Natural killer cell treated with Interleukin-12 subunit alpha and Interleukin-12 subunit beta and Interleukin-15 and Interleukin-18, amount 100 ng/mL, for 72 hours (primary cell): ENCODE measurements at regions not wholly inside any gene's neighbourhood (a gene's known extent, or its start where the extent isn't known, plus 50 kb on each side); places are given as distances from the start of the nearest gene placed in this dataset.

Experiments used
- ATAC-seq, 2 donors: fragments of 150-1000 bp; cut with Tn5 transposase in 1 of 2; sonication (Bioruptor Pico), chemical (Tn5 transposase) in 1 of 2; 2 replicates each; pipeline ENCODE4 v1.10.0; 2021
- DNase-seq: peaks from one replicate; pipeline ENCODE4 v3.0.0; 2022; ENCODE audit warnings: low spot score
- H3K27ac Mint-ChIP-seq, 2 donors: 1 replicate in 1 of 2; 2 replicates in 1 of 2; pipeline ENCODE4 v1.8.0; 2022; ENCODE audit warnings: mixed read lengths in 2 of 2, mild to moderate bottlenecking in 1 of 2, moderate library complexity in 1 of 2
- H3K27me3 Mint-ChIP-seq, 2 donors: 1 replicate in 1 of 2; 2 replicates in 1 of 2; pipeline ENCODE4 v1.8.0; 2022; ENCODE audit warnings: mixed read lengths in 2 of 2
- H3K36me3 Mint-ChIP-seq: one replicate; pipeline ENCODE4 v1.8.0; 2022; ENCODE audit warnings: mixed read lengths
- H3K4me1 Mint-ChIP-seq, 2 donors: 1 replicate in 1 of 2; 2 replicates in 1 of 2; pipeline ENCODE4 v1.8.0; 2022; ENCODE audit warnings: low read depth in 2 of 2, mixed read lengths in 2 of 2, mild to moderate bottlenecking in 1 of 2
- H3K4me3 Mint-ChIP-seq: one replicate; pipeline ENCODE4 v1.8.0; 2022; ENCODE audit warnings: mixed read lengths
- H3K9me3 Mint-ChIP-seq: 2 replicates; pipeline ENCODE4 v1.8.0; 2022; ENCODE audit warnings: mixed read lengths

DNA sequence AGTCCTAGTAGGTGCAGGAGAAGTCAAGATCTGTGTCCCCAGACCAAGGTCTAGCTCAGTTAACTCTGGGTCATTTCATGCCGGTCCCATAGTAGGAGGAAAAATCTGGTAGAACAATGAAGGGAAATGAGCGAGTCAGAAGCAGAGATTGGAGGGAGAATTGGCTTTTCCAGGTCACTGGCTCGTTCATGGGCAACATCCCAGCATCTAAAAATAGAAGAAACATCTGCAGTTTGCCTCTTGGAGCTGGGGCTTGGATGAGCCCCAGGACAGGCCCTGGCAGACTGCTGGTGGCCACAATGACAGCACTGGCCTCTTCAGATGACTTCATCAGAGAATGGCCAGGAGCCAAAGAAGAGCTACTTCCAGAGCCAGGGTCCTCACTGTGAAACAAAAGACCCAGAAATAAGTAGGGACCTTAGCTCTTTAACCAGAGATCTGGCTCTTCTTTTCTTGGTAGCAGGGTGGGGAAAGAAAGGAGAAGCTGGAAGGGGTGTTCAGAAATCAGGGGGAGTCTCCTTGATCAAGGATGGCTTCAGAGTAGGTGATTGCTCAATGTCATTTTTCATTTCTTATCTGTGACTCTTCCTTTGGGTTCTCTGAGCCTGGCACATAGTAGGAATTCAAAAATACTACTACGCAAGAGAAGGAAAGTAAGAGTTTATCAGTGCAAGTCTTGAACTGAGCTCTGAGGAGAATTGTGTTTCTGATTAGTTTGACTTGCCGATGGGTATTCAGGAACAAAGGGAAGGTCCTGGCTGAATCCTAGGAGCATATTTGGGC, 102.6 kb downstream of the TMPRSS5 start:
- Mint-ChIP-seq H3K9me3 (no peaks in the 10 kb centered on the region), H3K4me3 (no peak overlapping the region), H3K27ac (no peak overlapping the region), H3K27me3 (peaks cover 38 to 72% of the 10 kb centered on the region in 2 donors), H3K4me1 (no peaks in the 10 kb centered on the region), H3K36me3 (peaks cover 8% of the 10 kb centered on the region)
- ATAC-seq (no peak), DNase-seq (no peak)

DNA sequence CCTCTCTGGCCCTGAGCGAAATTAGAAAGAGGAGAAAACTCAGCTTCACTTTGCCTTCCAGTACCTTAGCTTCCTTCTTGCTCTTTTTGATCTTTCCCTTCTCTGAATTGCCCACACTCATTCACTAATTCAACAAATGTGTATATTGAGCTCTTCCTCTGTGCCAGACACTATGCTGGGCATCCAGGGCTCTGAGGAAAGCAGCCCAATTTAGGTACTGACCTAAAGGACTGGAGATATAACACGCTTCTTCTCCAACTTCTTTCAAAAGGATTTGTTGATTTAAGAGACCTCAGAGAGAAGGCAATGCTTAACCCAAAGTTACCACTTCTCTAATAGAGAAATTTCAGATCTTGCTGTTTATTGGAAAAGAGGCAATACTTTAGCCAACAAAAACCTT, 103.6 kb downstream of the TMPRSS5 start:
- Mint-ChIP-seq H3K4me1 (no peaks in the 10 kb centered on the region), H3K27ac (no peak overlapping the region), H3K36me3 (peaks cover 8% of the 10 kb centered on the region), H3K9me3 (no peaks in the 10 kb centered on the region), H3K4me3 (no peak overlapping the region), H3K27me3 (peaks cover 44 to 82% of the 10 kb centered on the region in 2 donors)
- ATAC-seq (no peak), DNase-seq (no peak)

DNA sequence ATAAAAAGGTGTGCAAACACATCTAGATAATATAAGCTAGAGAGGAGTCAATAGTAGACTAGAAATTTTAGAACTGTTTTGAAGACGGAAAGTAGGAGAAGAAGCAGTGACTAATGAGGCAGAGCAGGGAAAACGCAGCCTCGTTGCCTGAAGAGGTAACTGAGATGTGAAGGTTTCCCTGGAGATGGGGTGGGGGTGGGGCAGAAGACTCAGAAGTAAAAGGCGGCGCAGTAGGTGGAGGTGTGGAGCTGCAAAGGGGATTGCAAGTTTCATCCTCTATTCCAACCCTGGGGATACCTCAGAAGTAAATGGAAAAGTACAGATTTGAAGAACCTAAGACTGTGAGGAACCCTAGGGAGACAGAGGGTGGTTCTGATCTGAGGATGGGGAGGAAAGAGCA, 109.5 kb downstream of the TMPRSS5 start:
- H3K4me3 Mint-ChIP-seq = no peak overlapping the region
- DNase-seq = no peak
- ATAC-seq = no peak
- H3K9me3 Mint-ChIP-seq = peaks cover 7% of the 10 kb centered on the region
- H3K27me3 Mint-ChIP-seq = peaks cover 45 to 69% of the 10 kb centered on the region in 2 donors
- H3K36me3 Mint-ChIP-seq = peaks cover 9% of the 10 kb centered on the region
- H3K4me1 Mint-ChIP-seq = peaks cover 13 to 16% of the 10 kb centered on the region in 2 donors
- no peak overlapping the region for H3K27ac Mint-ChIP-seq

DNA sequence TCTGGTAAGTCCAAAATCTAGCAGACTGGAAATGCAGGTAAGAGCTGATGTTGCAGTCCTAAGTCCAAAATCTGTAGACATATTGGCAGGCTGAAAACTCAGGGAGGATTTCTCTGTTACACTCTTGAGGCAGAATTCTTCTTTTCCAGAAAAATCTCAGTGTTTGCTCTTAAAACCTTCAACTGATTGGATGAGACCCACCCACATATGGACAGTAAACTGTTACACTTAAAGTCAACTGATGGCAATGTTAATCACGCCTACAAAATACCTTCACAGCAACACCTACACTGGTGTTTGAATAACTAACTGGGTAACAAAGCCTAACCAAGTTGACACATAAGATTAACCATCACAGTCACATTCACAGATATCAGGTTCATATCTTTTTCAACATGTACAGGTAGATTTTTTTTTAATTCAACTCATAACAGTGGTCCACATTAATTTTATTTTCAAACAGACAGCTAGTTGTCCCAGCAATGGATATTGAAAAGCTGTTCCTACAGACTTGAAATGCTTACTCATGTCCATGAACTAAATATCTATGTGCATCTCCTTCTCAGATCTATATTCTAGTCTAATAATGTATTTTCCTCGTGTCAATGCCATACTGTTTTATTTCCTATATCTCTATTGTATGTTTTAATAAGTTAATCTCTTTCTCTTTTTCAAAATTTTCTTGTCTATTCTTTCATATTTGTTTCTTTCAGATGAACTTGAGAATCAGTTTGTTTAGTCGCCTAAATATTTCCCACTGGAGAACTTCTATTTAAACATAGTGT, 110.1 kb downstream of the TMPRSS5 start:
- ATAC-seq (no peak), DNase-seq (no peak)
- Mint-ChIP-seq H3K4me3 (no peak overlapping the region), H3K27me3 (peaks cover 45 to 69% of the 10 kb centered on the region in 2 donors), H3K9me3 (peaks cover 7% of the 10 kb centered on the region), H3K27ac (no peak overlapping the region), H3K36me3 (peaks cover 9% of the 10 kb centered on the region), H3K4me1 (peaks cover 13 to 17% of the 10 kb centered on the region in 2 donors)

DNA sequence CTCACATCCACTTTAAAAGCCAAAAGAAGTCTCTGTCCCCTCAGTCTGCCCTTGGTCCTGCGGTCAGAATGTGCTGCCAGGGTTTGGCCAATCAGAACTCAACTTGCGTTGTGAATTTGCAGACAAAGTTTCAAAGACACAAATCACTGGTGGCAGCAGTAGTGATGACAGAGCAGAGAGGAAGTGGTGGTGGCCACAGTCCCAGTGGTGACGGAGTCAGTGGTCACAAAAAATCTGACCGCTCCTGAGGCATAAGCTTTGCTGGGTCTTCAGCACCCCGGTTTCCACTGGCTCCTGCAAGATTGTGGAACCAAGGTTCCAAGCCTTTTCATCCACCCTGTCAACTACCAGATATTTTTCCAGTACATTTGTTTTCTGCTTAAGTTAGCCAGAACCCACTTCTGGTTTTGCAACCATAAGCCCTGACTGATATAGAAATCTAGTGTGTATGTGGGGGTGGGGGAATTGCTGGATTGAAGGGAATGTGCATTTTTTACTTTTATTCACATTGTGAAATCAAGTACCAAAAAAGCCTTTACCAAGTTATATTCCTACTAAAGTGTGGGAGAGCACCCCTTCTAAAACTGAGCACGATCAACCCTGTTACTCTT, 112.3 kb downstream of the TMPRSS5 start:
- peak overlapping the region; percentile 1 to 4 for H3K27ac Mint-ChIP-seq
- peaks cover 7% of the 10 kb centered on the region for H3K9me3 Mint-ChIP-seq
- peak overlapping the region; percentile 54 for H3K4me3 Mint-ChIP-seq

DNA sequence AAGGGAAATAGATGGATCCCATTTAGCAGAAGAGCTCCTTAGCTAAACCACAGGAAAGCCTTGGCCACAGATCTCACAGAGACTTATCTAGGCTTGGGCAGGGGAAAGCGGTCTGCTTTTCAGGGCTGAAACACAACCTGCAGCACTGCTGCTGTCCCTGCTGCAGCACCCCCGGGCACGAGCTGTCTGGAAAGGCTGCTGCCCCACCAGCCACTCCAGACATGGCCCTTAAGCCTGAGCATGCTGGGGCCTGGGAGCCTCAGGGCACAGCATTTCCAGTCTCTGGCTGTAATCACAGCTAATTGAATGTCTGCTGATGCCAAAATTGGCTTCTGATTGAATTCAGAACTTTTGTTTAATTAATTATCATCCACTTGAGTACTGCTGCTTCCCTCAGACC, 115.0 kb downstream of the TMPRSS5 start:
- Mint-ChIP-seq H3K27ac (no peak overlapping the region), H3K4me1 (peaks cover 13 to 32% of the 10 kb centered on the region in 2 donors), H3K36me3 (peaks cover 3% of the 10 kb centered on the region), H3K4me3 (no peak overlapping the region), H3K27me3 (peaks cover 26 to 28% of the 10 kb centered on the region in 2 donors), H3K9me3 (peaks cover 3% of the 10 kb centered on the region)
- no peak for ATAC-seq
- no peak for DNase-seq

More for the DNA sequence above, 112.3 kb downstream of the TMPRSS5 start:
- Mint-ChIP-seq H3K27me3 (peaks cover 47 to 53% of the 10 kb centered on the region in 2 donors), H3K4me1 (peaks cover 13 to 21% of the 10 kb centered on the region in 2 donors), H3K36me3 (peaks cover 9% of the 10 kb centered on the region)
- DNase-seq (peak; percentile 62), ATAC-seq (peak; percentile 91 to 92)

DNA sequence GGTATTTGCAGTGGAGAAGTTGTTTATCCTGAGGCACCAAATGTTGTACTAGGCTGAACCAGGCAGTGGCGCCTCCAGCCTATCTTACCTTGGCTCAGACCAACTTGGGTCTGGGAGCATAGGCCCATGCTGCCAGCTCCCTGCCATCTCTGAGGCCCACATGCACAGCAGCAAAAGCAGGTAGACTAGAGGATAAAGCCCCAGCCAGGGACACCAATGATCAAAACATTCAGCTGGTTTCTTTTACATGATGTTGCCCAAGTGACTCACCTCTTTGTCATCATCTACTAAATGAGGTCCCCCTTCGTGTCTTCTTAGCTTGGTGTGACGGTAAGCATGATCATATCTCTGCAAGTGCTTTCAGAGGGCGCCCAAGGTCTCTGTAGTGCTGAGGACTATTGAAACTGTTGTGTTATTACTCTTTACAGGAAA, 112.1 kb upstream of the DRD2 start:
- H3K27me3 Mint-ChIP-seq = peaks cover 0 to 12% of the 10 kb centered on the region in 2 donors
- H3K4me3 Mint-ChIP-seq = peak overlapping the region; percentile 50
- no peaks in the 10 kb centered on the region for H3K36me3 Mint-ChIP-seq
- H3K27ac Mint-ChIP-seq = peak overlapping the region in 1 of 2 donors; percentile 85
- DNase-seq (no peak), ATAC-seq (peak; percentile 80 to 98)
- peaks cover 0 to 17% of the 10 kb centered on the region in 2 donors for H3K4me1 Mint-ChIP-seq
- no peaks in the 10 kb centered on the region for H3K9me3 Mint-ChIP-seq

DNA sequence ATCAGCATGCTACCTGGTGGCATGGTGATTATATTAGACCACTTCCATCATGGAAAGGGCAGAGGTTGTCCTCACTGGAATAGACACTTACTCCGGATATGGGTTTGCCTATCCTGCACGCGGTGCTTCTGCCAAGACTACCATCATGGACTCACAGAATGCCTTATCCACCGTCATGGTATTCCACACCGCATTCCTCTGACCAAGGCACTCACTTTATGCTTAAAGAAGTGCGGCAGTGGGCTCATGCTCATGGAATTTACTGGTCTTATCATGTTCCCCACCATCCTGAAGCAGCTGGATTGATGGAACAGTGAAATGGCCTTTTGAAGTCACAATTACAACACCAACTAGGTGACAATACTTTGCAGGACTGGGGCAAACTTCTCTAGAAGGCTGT, 109.2 kb upstream of the DRD2 start:
- ATAC-seq (no peak), DNase-seq (no peak)
- Mint-ChIP-seq H3K4me3 (no peak overlapping the region), H3K36me3 (no peaks in the 10 kb centered on the region), H3K27ac (no peak overlapping the region), H3K9me3 (no peaks in the 10 kb centered on the region), H3K4me1 (peaks cover 0 to 12% of the 10 kb centered on the region in 2 donors), H3K27me3 (peaks cover 0 to 8% of the 10 kb centered on the region in 2 donors)

DNA sequence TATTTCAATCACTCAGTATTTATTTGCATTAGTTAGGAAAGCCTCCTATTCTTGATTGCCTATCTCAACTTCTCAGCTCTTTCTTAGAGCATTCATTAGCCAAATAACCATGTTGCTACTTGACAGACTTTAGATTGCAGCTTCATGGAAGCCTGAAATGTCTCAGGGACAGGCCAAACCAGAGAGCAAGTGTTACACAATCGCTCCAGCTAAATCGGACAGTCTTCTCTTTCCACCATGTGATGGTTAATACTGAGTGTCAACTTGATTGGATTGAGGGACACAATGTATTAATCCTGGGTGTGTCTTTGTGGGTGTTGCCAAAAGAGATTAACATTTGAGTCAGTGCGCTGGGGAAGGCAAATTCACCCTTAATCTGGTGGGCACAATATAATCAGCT, 106.5 kb upstream of the DRD2 start:
- no peaks in the 10 kb centered on the region for H3K9me3 Mint-ChIP-seq
- H3K27ac Mint-ChIP-seq = no peak overlapping the region
- DNase-seq (no peak), ATAC-seq (no peak)
- no peak overlapping the region for H3K4me3 Mint-ChIP-seq
- H3K36me3 Mint-ChIP-seq = no peaks in the 10 kb centered on the region
- peaks cover 0 to 6% of the 10 kb centered on the region in 2 donors for H3K4me1 Mint-ChIP-seq
- H3K27me3 Mint-ChIP-seq = peaks cover 7 to 21% of the 10 kb centered on the region in 2 donors

DNA sequence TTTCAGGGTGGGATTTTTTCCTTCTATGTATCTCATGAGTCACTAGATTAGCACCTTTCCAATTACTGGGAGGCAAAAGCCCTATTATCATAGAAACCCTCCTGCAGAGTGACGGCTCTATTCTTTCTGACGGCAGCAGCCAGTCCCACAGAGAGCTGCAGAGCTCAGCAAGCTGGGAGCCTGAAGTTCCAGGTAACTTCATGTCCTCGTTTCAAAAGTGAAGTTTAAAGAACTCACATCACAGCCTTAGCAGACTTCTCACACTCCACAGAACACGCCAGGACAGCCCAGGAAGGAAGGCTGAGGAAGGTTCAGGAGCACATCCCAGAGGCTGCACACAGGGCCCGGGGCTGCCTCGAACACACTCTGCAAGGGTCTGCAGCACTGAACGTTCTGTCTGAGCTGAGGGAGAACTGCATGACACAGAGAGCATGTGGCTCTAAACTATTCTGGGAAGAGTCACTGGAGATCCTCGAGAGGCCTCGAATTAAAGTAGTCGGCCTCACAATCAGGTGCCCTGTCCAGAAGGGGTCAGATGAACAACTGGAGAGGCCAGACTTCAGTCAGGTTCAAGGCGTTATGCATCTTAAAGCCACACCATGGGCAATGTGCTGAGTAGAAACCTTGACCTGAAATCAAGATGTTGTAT, 104.2 kb upstream of the DRD2 start:
- H3K27ac Mint-ChIP-seq = no peak overlapping the region
- no peaks in the 10 kb centered on the region for H3K36me3 Mint-ChIP-seq
- H3K9me3 Mint-ChIP-seq = no peaks in the 10 kb centered on the region
- peaks cover 14 to 23% of the 10 kb centered on the region in 2 donors for H3K27me3 Mint-ChIP-seq
- H3K4me3 Mint-ChIP-seq = no peak overlapping the region
- no peak for ATAC-seq
- peaks cover 0 to 6% of the 10 kb centered on the region in 2 donors for H3K4me1 Mint-ChIP-seq
- no peak for DNase-seq

DNA sequence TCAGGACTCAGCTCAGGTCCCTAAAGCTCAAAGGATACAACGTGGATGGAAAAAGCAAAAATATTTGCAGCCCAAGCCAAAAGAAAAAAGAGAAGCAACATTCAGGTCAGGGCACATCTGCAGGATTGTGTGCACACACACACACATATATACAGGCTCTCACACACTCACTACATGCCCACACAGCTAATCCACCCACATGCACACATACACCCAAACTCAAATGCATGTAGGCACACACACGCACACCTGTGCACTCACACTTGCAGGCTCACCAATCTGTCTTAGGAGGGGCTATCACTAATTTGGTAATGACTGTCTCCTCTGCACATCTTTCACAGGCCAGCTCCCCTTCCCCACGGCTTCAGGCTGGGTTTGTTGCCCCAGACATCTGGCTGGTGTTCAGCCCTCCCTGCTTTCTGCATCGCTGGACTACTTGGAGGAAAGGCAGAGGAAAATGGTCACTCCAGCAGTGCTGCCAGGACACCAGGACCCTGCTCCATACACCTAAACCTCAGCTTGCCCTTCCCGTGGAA, 103.6 kb upstream of the DRD2 start:
- H3K27ac Mint-ChIP-seq = no peak overlapping the region
- peaks cover 0 to 6% of the 10 kb centered on the region in 2 donors for H3K4me1 Mint-ChIP-seq
- peaks cover 14 to 27% of the 10 kb centered on the region in 2 donors for H3K27me3 Mint-ChIP-seq
- H3K4me3 Mint-ChIP-seq = no peak overlapping the region
- peak in 1 of 2 donors; percentile 22 for ATAC-seq
- DNase-seq = no peak
- H3K36me3 Mint-ChIP-seq = no peaks in the 10 kb centered on the region
- no peaks in the 10 kb centered on the region for H3K9me3 Mint-ChIP-seq

DNA sequence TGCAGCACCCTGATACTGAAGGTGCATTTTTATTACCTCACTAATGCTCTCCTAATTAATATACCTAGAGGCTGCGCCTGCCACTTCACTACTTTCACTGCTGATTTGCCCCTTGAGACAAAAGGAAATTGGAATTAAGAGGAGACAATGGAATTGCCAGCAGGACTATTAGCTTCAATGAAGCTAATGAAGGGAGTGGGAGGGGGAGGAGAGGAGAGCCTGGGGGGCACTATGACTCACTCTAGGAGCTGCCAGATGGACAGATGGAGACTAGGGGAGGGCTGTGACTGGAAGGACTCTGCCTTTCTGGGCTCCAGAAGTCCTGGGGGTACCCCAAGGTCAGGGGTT, 102.8 kb upstream of the DRD2 start:
- no peaks in the 10 kb centered on the region for H3K9me3 Mint-ChIP-seq
- peaks cover 0 to 6% of the 10 kb centered on the region in 2 donors for H3K4me1 Mint-ChIP-seq
- DNase-seq (no peak), ATAC-seq (no peak)
- H3K27ac Mint-ChIP-seq = no peak overlapping the region
- H3K4me3 Mint-ChIP-seq = no peak overlapping the region
- H3K36me3 Mint-ChIP-seq = no peaks in the 10 kb centered on the region
- peaks cover 14 to 29% of the 10 kb centered on the region in 2 donors for H3K27me3 Mint-ChIP-seq

DNA sequence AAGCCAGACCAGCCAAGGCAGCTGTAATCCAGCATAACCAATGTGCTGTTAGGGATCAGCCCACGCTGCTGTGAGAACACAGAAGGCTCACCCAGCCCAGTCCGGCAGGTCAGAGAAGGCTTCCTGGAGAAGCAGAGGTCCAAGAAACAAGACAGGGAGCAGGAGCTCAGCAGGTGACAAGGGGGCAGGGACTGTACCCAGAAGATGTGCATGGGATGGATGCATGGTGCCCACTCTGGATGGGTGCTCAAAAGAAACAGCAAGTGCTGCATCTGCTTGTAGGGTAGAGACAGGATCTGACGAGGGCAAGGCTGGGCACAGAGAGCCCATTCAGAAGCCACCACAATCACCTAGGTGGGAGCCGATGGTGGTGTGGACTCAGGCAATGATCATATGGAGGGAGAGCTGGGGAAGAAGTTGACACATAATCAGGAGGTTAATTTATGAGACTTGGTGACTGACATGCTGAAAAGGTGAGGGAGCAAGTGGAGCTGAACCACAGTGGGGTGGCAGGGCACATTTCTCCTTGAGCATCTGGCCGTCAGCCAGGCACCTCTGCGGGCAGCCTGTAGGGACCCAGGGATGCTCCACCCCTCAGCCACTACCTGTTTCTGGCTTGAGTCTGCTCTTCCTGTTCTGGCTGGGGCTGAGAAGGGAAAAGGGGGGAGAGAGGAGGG, 102.3 kb upstream of the DRD2 start:
- ATAC-seq = no peak
- H3K4me1 Mint-ChIP-seq = peaks cover 0 to 6% of the 10 kb centered on the region in 2 donors
- H3K27me3 Mint-ChIP-seq = peaks cover 14 to 30% of the 10 kb centered on the region in 2 donors
- H3K4me3 Mint-ChIP-seq = no peak overlapping the region
- H3K36me3 Mint-ChIP-seq = no peaks in the 10 kb centered on the region
- no peaks in the 10 kb centered on the region for H3K9me3 Mint-ChIP-seq
- DNase-seq = no peak
- no peak overlapping the region for H3K27ac Mint-ChIP-seq
